M059J (cell line): ENCODE measurements at regions not wholly inside any gene's neighbourhood (a gene's known extent, or its start where the extent isn't known, plus 50 kb on each side); places are given as distances from the start of the nearest gene placed in this dataset.
"Not testable (repeated sequence)": the region's sequence is repeated elsewhere in the genome, so short reads cannot be mapped to it uniquely, and the experiment has no call there.

Experiments used
- DNase-seq: peaks from one replicate; pipeline ENCODE4 v3.0.0-alpha.2; 2012; ENCODE audit warnings: low read depth

DNA sequence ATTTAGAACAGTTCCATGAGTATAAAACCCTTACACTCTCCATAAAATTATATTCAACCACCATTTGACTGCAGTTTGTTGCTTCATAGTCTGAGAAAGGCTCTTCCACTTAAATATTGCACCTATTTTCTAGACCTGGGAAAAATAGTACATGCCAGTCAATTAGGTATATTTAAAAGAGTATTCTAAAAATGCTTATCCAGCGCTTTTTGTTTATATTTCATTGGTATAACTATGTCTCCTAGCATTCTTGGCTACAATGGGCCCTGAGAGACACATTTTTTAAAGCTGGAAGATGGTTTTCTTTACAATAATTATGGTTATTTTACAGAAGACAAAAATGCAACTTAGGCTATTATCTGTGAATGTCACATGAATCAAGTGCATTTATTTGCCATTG lies 439.4 kb downstream of the KCNJ18 start:
- no peak for DNase-seq

- DNase-seq: no peak
Observed at GRCh38 chr17:22138861-22139469, 446.6 kb downstream of the KCNJ18 start.

- no peak for DNase-seq
Observed at GRCh38 chr17:22142091-22142490, 449.8 kb downstream of the KCNJ18 start.

DNA sequence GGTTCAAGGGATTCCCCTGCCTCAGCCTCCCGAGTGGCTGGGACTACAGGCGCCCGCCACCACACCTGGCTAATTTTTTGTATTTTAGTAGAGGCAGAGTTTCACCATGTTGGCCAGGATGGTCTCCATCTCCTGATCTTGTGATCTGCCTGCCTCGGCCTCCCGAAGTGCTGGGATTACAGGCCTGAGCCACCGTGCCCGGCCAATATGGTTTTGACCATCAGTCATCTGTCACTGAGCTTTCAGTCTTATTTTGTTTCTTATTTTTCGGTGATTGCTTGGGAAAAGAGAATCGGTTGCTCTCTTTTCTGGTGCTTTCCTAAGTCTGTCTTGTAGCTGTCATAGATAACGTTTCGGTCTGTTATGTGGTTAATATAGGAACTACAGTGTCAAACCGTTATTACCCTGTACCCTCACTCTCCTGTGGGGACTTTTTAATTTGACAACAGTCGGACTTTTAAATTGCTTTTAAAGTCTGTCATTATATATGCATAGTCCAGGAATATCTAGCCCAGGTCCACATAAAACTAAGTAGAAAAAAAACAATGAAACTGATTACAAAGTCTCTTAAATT lies 453.4 kb downstream of the KCNJ18 start:
- no peak for DNase-seq

DNA sequence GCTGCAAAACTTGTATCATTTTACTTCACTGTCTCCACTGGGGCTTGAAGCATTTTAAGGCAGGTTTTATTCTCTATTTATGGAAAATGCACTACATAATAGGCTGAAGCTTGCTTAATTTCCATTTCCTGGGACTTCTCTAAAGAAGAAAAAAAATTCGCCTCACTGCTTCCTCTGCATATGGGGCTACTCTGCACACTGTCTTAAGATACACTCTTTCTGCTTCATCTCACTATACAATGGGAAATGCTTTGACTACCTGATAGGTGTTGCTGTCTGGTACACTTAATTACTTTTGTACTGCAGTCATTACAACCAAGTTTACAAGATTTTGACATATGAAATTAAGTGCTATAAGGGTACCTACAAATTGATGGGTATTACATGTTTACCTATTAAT lies 466.0 kb downstream of the KCNJ18 start:
- DNase-seq: no peak

GRCh38 chr17:22161376-22161775 lies 469.1 kb downstream of the KCNJ18 start:
- no peak for DNase-seq

DNA sequence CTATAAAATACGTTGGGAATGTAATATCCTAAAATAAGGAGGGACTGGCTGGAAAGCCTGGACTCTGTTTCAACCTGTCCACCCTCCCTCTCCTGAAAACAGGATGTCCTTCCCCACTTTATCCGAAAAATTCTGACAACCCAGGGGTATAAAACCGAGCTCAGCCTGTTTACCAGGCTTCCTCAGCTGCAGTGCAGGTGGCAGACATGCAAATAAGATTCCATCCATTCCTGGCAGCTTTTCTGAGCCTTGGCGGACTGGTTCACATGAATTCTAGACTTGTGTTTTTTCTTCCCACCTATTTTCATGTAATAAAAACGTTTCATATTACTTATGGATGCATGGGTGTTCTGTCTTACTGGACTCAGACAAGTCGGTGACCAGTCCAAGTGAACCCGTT lies 479.3 kb downstream of the KCNJ18 start:
- DNase-seq: no peak

DNA sequence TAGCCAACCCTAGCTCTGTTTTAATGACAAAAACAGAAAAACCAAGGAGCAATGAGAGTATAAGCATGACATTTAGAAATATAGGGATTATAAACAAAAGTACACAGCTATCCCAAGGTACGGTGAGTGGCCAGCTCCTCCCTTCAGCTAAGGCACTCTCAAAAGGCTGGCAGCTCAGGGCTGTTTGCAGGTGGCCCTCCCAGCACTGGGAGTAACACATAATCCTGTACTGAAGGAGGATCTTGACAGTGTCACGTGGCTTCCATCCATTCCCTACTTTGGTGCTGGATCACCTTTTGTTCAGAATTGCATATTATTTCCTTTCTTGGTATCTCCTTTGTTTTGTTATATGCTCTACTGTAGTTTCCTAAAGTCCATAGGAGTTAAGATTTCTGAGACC lies 500.8 kb downstream of the KCNJ18 start:
- DNase-seq: no peak

- not testable (repeated sequence) for DNase-seq
Observed at GRCh38 chr17:22200187-22200586, 507.9 kb downstream of the KCNJ18 start.

- no peak for DNase-seq
Observed at GRCh38 chr17:22202702-22203101, 510.4 kb downstream of the KCNJ18 start.

GRCh38 chr17:22203208-22203715 lies 510.9 kb downstream of the KCNJ18 start:
- no peak for DNase-seq

- not testable (repeated sequence) for DNase-seq
Observed at GRCh38 chr17:22204076-22204475, 511.8 kb downstream of the KCNJ18 start.

DNA sequence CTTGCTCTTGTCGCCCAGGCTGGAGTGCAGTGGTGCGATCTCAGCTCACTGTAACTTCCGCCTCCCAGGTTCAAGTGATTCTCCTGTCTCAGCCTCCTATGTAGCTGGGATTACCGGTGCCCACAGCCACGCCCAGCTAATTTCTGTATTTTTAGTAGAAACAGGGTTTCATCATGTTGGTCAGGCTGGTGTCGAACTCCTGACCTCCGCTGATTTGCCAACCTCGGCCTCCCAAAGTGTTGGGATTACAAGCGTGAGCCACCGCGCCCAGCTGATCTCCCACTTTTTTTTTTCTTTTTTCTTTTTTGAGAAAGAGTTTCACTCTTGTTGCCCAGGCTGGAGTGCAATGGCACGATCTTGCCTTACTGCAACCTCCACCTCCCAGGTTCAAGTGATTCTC lies 517.9 kb downstream of the KCNJ18 start:
- not testable (repeated sequence) for DNase-seq

DNA sequence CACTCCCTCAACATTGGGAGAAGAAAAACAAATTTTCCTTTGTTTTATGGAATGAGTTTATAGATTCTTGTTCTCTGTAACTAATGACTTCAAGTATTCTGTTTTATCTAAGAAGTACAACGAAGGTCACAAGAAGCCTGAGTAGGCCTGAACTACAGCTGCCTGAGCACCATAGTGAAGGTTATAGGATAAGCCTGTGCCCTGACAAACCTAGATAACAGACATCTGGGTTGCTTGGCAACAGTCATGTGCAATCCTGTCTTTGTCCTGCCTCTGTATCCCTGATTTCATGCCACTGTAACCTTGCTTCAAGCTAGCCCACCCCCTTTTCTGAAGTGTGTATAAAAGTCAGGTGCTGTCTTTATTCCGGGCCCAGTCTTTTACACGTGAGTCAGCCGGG lies 520.8 kb downstream of the KCNJ18 start:
- DNase-seq: not testable (repeated sequence)

DNA sequence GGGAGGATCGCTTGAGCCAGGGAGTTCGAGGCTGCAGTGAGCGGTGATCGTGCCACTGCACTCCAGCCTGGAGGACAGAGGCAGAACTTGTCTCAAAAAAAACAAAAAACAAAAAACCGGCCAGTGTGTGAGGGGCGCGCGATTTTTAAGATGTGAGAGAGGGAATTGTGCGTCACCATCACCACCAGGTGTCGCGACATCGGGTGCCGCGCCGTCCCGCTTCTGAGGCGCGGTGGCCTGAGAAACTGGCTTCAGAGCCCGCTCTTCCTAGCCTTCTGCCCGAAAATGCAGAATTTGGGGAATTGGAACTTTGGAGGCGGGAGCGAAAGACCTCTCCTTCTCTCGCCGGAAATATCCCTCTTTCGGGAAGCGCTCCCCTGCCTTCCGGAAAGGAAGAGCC lies 524.8 kb downstream of the KCNJ18 start:
- no peak for DNase-seq

DNA sequence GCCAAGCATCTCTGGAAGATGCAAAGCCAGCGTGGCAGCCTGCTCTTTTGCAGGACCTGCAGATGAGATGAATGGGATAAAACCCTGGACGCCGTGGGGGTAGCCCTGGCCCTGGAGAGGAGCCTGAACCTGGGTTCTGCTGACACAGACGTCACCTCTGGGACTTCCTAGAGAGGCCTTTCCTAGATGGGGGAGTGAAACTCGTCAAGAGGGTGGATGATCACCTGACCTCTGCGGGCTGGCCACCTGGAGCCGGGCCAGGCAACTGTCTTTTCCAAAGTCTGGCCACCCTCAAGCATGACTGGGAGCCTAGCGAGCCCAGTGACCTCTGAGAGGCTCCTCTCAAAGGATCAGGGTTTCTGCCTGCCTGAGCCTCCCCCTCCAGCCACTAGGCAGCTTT lies 529.0 kb downstream of the KCNJ18 start:
- no peak for DNase-seq

GRCh38 chr17:22226477-22226876 lies 534.2 kb downstream of the KCNJ18 start:
- DNase-seq: not testable (repeated sequence)

- not testable (repeated sequence) for DNase-seq
Observed at GRCh38 chr17:22226932-22227331, 534.6 kb downstream of the KCNJ18 start.

GRCh38 chr17:22227699-22228553 lies 535.6 kb downstream of the KCNJ18 start:
- DNase-seq: not testable (repeated sequence)

GRCh38 chr17:22229821-22230220 lies 537.5 kb downstream of the KCNJ18 start:
- not testable (repeated sequence) for DNase-seq

DNA sequence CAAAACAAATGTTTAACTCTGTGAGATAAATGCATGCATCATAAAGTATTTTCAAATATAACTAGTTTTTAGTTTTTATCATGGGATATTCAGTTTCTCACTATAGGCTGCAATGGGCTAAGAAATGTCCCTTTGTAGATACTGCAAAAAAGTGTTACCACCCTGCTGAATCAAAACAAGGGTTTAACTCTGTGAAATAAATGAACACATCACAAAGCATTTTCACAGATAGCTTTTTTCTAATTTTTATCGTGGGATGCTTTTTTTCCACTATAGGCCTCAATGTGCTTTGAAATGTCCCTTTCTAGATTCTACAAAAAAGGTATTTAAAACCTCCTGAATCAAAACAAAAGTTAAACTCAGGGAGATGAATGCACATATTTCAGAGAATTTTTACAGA lies 541.1 kb downstream of the KCNJ18 start:
- no peak for DNase-seq

DNA sequence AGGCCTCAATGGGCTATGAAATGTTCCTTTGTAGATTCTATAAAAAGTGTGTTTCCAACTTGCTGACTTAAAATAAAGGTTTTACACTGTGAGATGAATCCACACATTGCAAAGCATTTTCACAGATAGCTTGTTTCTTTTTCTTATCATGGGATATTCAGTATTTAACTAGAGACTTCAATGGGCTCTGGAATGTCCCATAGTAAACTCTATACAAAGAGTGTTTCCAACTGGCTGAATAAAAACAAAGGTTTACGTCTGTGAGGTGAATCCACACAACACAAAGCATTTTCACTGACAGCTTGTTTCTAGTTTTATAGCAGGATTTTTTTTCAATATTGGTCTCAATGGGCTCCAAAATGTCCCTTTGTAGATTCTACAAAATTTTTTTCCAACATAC lies 550.1 kb downstream of the KCNJ18 start:
- DNase-seq: no peak

- DNase-seq: no peak
Observed at GRCh38 chr17:22251498-22251897, 559.2 kb downstream of the KCNJ18 start.
